GM23248 (cell line): ENCODE measurements at regions not wholly inside any gene's neighbourhood (a gene's known extent, or its start where the extent isn't known, plus 50 kb on each side); places are given as distances from the start of the nearest gene placed in this dataset.
"Not testable (repeated sequence)": the region's sequence is repeated elsewhere in the genome, so short reads cannot be mapped to it uniquely, and the experiment has no call there.

ENCODE experiments used
- EZH2 ChIP-seq: fragments of 200-600 bp; sonication (generic); IDR thresholded peaks from 2 replicates; pipeline ENCODE4 v1.6.1; 2018; ENCODE audit warnings: antibody characterized with exemption, mild to moderate bottlenecking; ENCODE audit not compliant: insufficient read depth, poor library complexity, severe bottlenecking
- EZH2phosphoT487 ChIP-seq: fragments of 200-600 bp; sonication (generic); IDR thresholded peaks from 2 replicates; pipeline ENCODE4 v1.6.1; 2018; ENCODE audit warnings: antibody characterized with exemption, moderate library complexity, mild to moderate bottlenecking, low read depth; ENCODE audit not compliant: insufficient read depth

GRCh38 chr4:69019538-69020461, 68.2 kb upstream of the UGT2A3 start:
- TF ChIP-seq EZH2phosphoT487, EZH2: not testable (repeated sequence)
